PFSK-1 (cell line): ENCODE measurements at regions not wholly inside any gene's neighbourhood (a gene's known extent, or its start where the extent isn't known, plus 50 kb on each side); places are given as distances from the start of the nearest gene placed in this dataset.

Experiments used
- FOXP2 ChIP-seq: optimal IDR thresholded peaks from 2 replicates; pipeline ENCODE3; 2011; ENCODE audit warnings: borderline replicate concordance, control low read depth, inconsistent platforms; ENCODE audit not compliant: insufficient read depth; ENCODE audit errors: extremely low read length, extremely low read depth
- POLR2AphosphoS5 ChIP-seq: IDR thresholded peaks from 2 replicates; pipeline ENCODE4 v1.6.1; 2012; ENCODE audit warnings: low read depth, mild to moderate bottlenecking, control low read depth, low read length, moderate library complexity
- SIN3A ChIP-seq: IDR thresholded peaks from 2 replicates; pipeline ENCODE4 v1.6.1; 2012; ENCODE audit warnings: mild to moderate bottlenecking, low read length, moderate library complexity, borderline replicate concordance; ENCODE audit not compliant: insufficient read depth
- TAF1 ChIP-seq: IDR thresholded peaks from 2 replicates; pipeline ENCODE4 v1.6.1; 2012; ENCODE audit warnings: low read length, control low read depth, borderline replicate concordance; ENCODE audit not compliant: insufficient read depth
- TF ChIP-seq, protein P1 (sequence below), 2 experiments: IDR thresholded peaks; 2 replicates each; pipeline versions ENCODE4 v1.6.1 to v1.8.0; 2011 to 2012; ENCODE audit warnings: low read depth in 2 of 2, low read length in 2 of 2, control low read depth in 1 of 2, inconsistent platforms in 1 of 2, mild to moderate bottlenecking in 1 of 2, moderate library complexity in 1 of 2; ENCODE audit not compliant: insufficient read depth in 1 of 2

DNA sequence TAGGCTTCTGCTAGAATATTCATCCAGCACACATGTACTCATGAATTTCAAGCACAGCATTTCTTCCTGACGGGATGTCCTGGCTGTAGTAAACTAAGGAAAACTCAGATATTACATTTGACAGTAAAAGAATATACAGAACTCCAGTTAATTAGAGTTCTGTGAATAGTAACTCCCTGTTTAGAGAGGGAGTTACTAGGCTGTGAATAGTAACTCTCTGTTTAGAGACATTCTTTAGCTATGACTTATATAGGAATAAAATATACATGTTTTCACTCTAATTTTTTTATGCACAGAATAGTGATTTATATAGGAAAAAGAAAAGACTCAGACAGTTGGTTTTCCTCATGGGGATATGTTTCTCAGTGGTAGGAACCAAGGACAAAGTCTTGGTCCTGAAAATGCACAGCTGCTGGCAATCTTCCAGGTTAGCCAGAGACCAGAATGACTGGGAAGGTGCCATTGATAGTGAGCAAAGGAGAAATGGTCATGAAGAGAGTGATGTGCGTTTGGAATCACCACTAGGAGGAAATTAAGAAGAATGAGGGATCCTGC is 480.7 kb upstream of the THBS1 start:
- TF ChIP-seq, protein P1, sequence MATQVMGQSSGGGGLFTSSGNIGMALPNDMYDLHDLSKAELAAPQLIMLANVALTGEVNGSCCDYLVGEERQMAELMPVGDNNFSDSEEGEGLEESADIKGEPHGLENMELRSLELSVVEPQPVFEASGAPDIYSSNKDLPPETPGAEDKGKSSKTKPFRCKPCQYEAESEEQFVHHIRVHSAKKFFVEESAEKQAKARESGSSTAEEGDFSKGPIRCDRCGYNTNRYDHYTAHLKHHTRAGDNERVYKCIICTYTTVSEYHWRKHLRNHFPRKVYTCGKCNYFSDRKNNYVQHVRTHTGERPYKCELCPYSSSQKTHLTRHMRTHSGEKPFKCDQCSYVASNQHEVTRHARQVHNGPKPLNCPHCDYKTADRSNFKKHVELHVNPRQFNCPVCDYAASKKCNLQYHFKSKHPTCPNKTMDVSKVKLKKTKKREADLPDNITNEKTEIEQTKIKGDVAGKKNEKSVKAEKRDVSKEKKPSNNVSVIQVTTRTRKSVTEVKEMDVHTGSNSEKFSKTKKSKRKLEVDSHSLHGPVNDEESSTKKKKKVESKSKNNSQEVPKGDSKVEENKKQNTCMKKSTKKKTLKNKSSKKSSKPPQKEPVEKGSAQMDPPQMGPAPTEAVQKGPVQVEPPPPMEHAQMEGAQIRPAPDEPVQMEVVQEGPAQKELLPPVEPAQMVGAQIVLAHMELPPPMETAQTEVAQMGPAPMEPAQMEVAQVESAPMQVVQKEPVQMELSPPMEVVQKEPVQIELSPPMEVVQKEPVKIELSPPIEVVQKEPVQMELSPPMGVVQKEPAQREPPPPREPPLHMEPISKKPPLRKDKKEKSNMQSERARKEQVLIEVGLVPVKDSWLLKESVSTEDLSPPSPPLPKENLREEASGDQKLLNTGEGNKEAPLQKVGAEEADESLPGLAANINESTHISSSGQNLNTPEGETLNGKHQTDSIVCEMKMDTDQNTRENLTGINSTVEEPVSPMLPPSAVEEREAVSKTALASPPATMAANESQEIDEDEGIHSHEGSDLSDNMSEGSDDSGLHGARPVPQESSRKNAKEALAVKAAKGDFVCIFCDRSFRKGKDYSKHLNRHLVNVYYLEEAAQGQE (IDR thresholded peaks at IDR 0.05; ENCODE audit: insufficient read depth in 1 of 2, low read depth in 2 of 2, low read length in 2 of 2) = no peak
- TF ChIP-seq FOXP2 (no peak), SIN3A (no peak), TAF1 (no peak), POLR2AphosphoS5 (no peak)

DNA sequence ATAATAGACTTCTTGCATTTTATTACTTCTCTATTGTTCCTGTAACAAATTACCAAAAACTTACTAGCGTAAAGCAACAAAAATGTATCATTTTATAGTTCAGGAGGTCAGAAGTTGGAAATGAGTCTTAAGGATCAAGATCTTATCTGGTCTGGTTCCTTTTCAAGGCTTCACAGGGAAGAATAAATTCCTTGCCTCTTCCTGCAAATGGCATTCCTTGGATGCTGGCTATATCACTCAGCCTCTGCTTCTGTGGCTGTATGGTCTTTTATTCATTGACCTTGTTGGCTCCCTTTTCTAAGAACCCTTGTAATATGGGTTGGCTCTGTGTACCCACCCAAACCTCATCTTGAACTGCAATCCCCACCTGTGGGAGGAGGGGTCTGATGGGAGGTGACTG is 478.4 kb upstream of the THBS1 start:
- TF ChIP-seq, protein P1 (IDR thresholded peaks at IDR 0.05; ENCODE audit: insufficient read depth in 1 of 2, low read depth in 2 of 2, low read length in 2 of 2) = no peak
- TF ChIP-seq POLR2AphosphoS5 = no peak
- no peak for TF ChIP-seq TAF1
- TF ChIP-seq SIN3A = no peak
- TF ChIP-seq FOXP2 = no peak

DNA sequence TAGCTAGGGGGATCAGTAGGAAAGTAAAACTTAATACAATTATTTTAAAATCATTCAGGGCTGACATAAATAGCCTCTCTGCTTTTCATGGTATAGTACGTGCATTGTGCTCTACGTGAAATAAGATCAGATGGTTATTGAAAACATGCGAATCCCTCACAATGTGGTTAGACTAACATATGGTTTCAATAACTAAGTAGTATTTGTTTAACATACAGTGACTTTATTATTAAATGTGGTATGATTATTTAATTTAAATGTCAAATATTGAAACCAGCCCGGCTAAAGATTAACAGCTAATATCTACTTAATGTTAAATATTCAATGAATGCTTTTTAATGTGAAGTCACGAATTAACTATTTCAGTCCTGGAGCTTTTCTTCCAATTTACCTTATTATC is 473.9 kb upstream of the THBS1 start:
- TF ChIP-seq POLR2AphosphoS5 (no peak), FOXP2 (no peak), TAF1 (no peak), SIN3A (no peak)
- TF ChIP-seq, protein P1 (IDR thresholded peaks at IDR 0.05; ENCODE audit: insufficient read depth in 1 of 2, low read depth in 2 of 2, low read length in 2 of 2) = no peak

DNA sequence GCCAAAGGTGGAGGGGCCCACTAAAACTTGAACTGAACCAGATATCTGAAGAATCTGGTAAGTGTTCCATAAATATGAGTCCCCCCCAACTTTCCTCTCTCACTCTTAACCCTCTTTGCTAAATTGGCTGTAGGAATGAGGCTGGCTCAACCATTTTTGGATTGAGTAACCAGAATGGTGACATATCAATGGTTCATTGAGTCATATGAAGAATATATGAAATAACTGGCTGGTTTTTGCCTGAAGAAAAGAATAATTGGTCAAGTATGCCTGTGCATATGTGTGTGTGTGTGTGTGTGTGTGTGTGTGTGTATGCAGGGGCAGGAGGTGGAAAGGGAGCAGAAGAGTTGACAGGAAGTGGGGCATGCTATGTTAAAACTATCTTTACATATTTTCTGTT is 472.9 kb upstream of the THBS1 start:
- TF ChIP-seq TAF1 = no peak
- TF ChIP-seq POLR2AphosphoS5 = no peak
- TF ChIP-seq FOXP2 = no peak
- TF ChIP-seq, protein P1 (IDR thresholded peaks at IDR 0.05; ENCODE audit: insufficient read depth in 1 of 2, low read depth in 2 of 2, low read length in 2 of 2) = no peak
- no peak for TF ChIP-seq SIN3A

DNA sequence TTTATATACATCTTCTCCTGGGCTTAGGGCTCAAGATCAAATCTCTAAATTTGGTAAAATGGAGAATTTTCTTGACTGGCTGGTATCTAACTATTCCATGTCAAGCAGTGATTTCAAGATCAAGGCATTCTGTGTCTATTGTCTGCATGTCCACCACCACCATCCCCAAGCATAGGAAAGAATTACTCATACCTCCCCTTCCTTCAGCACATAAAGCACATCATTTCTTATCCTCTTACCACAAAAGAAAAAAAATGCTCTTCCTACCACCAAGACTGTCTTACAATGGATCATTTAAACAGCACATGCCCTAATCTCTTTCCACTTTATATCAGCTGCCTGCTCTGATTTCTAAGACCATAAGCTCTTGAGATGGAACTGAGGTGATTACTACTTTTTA is 470.5 kb upstream of the THBS1 start:
- TF ChIP-seq, protein P1 (IDR thresholded peaks at IDR 0.05; ENCODE audit: insufficient read depth in 1 of 2, low read depth in 2 of 2, low read length in 2 of 2) = no peak
- TF ChIP-seq FOXP2 (no peak), TAF1 (no peak), POLR2AphosphoS5 (no peak), SIN3A (no peak)
